ENCODE measurements at regions not wholly inside any gene's neighbourhood (a gene's known extent, or its start where the extent isn't known, plus 50 kb on each side); places are given as distances from the start of the nearest gene placed in this dataset.

DNA sequence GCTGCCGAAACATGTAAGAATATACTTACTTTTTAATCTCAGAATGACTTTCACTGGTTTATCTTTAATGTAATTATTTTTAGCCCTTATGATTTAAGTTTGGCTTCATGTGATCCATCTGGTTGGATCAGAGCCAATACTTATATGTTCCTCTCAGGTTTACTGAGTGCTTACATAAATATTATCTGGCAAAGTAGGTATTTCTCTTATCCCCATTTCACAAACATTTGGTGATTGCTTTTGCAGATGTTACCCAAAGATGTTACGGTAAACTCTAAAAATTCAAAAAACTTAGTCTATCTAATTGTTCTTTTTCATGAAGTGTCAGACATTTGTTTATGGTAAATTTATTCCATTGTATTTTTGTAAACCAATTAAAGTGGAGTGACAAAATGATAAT is 115.0 kb upstream of the TLL1 start:
- ChIA-PET CTCF (interaction anchor here (0.6 kb wide), 1 partner anchor 25 kb away, joined by 6 read pairs; no protein-coding TSS in a partner anchor), POLR2A (no interaction called here)
- no peaks in the 10 kb centered on the region for H3K4me1 ChIP-seq (ENCODE audit: control insufficient read depth, insufficient read depth, low read length)
- no peak for TF ChIP-seq ZNF843 (tag by site-specific recombination; IDR thresholded peaks at IDR 0.05)
- TF ChIP-seq ZBTB7A (tag by site-specific recombination; IDR thresholded peaks at IDR 0.05; ENCODE audit: low read depth) = no peak
- TF ChIP-seq ZXDB (tag by site-specific recombination; IDR thresholded peaks at IDR 0.05) = no peak
- TF ChIP-seq ZNF530 (tag by site-specific recombination; IDR thresholded peaks at IDR 0.05; ENCODE audit: low read depth) = no peak
- TF ChIP-seq, protein P1, sequence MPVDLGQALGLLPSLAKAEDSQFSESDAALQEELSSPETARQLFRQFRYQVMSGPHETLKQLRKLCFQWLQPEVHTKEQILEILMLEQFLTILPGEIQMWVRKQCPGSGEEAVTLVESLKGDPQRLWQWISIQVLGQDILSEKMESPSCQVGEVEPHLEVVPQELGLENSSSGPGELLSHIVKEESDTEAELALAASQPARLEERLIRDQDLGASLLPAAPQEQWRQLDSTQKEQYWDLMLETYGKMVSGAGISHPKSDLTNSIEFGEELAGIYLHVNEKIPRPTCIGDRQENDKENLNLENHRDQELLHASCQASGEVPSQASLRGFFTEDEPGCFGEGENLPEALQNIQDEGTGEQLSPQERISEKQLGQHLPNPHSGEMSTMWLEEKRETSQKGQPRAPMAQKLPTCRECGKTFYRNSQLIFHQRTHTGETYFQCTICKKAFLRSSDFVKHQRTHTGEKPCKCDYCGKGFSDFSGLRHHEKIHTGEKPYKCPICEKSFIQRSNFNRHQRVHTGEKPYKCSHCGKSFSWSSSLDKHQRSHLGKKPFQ (tag by site-specific recombination; IDR thresholded peaks at IDR 0.05) = no peak
- no peak for TF ChIP-seq ZNF785 (tag by site-specific recombination; IDR thresholded peaks at IDR 0.05)
- TF ChIP-seq ZNF404 (tag by site-specific recombination; IDR thresholded peaks at IDR 0.05) = no peak
- TF ChIP-seq ZNF514 (tag by site-specific recombination; IDR thresholded peaks at IDR 0.05) = no peak
- no peak for TF ChIP-seq ZNF830 (tag by site-specific recombination; IDR thresholded peaks at IDR 0.05; ENCODE audit: low read depth)
- TF ChIP-seq PRDM1 (tag by site-specific recombination; IDR thresholded peaks at IDR 0.05) = no peak
- TF ChIP-seq HOXD13 (CRISPR knock-in tag; IDR thresholded peaks at IDR 0.05; ENCODE audit: borderline replicate concordance) = no peak
- TF ChIP-seq, protein P2, sequence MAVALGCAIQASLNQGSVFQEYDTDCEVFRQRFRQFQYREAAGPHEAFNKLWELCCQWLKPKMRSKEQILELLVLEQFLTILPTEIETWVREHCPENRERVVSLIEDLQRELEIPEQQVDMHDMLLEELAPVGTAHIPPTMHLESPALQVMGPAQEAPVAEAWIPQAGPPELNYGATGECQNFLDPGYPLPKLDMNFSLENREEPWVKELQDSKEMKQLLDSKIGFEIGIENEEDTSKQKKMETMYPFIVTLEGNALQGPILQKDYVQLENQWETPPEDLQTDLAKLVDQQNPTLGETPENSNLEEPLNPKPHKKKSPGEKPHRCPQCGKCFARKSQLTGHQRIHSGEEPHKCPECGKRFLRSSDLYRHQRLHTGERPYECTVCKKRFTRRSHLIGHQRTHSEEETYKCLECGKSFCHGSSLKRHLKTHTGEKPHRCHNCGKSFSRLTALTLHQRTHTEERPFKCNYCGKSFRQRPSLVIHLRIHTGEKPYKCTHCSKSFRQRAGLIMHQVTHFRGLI (tag by site-specific recombination; IDR thresholded peaks at IDR 0.05) = no peak
- no peaks in the 10 kb centered on the region for H3K9me3 ChIP-seq (ENCODE audit: control insufficient read depth, insufficient read depth, low read depth, low read length)
- H3K36me3 ChIP-seq (ENCODE audit: control insufficient read depth in 2 of 2, insufficient read depth in 1 of 2, low read length in 2 of 2) = no peaks in the 10 kb centered on the region
- H3K27ac ChIP-seq (ENCODE audit: extremely low read depth, low read depth, low read length) = no peak overlapping the region
- no peak overlapping the region for H3K4me3 ChIP-seq (ENCODE audit: low read depth, low read length)

DNA sequence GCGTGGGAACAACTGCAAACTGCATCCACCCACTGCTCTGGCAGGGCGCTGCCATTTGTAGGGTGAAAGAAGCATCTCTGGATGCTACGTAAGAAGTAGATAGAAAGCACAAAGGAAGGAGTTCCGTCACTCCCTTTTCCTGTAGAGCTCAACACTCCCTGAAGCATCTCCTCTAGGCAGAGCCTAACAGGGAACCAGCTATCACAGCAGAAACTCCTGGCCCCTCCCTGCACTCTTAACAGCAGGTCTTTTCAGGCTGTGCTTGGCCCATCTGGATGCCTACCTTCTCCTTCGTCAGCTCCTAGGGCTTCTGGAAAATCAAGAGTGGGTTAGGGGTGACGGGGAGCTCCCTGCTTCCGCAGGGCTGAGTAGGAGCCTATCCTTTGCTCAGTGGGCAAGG is 112.9 kb upstream of the TLL1 start:
- Histone ChIP-seq H3K9me3 (ENCODE audit: control insufficient read depth, insufficient read depth, low read depth, low read length) (no peaks in the 10 kb centered on the region), H3K4me3 (ENCODE audit: low read depth, low read length) (no peak overlapping the region), H3K27ac (ENCODE audit: extremely low read depth, low read depth, low read length) (no peak overlapping the region), H3K4me1 (ENCODE audit: control insufficient read depth, insufficient read depth, low read length) (no peaks in the 10 kb centered on the region), H3K36me3 (ENCODE audit: control insufficient read depth in 2 of 2, insufficient read depth in 1 of 2, low read length in 2 of 2) (no peaks in the 10 kb centered on the region)
- CTCF ChIA-PET = no interaction called here
- no peak for TF ChIP-seq ZNF341 (tag by site-specific recombination; IDR thresholded peaks at IDR 0.05; ENCODE audit: low read depth)
- TF ChIP-seq SALL2 (tag by site-specific recombination; IDR thresholded peaks at IDR 0.05; ENCODE audit: borderline replicate concordance) = no peak
- TF ChIP-seq SP3 (tag by site-specific recombination; IDR thresholded peaks at IDR 0.05) = no peak
- no peak for TF ChIP-seq ZNF626 (tag by site-specific recombination; IDR thresholded peaks at IDR 0.05)
- POLR2A ChIA-PET = no interaction called here

DNA sequence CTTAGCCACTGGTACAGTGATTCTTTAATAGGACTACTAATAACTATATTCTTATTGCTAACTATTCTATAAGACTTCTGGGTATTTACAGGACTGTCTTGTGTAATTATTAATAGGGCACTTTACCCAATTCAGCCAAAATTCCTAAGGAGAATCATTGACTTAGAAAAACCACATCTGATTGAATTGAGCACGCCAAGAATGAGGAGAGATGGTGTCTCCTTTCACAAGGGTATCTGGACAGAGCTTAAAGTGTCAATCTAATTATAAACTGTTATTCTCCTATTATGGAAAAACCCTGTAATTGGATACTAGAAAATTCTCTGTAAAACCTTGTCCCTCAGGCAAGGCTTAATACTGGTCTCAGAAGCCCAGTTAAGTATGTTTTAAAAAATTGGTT is 111.1 kb upstream of the TLL1 start:
- H3K27ac ChIP-seq (ENCODE audit: extremely low read depth, low read depth, low read length) = no peak overlapping the region
- CTCF ChIA-PET = interaction anchor here (0.7 kb wide), 1 partner anchor 203 kb away, joined by 3 read pairs; no protein-coding TSS in a partner anchor

More for the DNA sequence above, 111.1 kb upstream of the TLL1 start:
- POLR2A ChIA-PET = no interaction called here
- no peaks in the 10 kb centered on the region for H3K36me3 ChIP-seq (ENCODE audit: control insufficient read depth in 2 of 2, insufficient read depth in 1 of 2, low read length in 2 of 2)
- H3K4me1 ChIP-seq (ENCODE audit: control insufficient read depth, insufficient read depth, low read length) = no peaks in the 10 kb centered on the region
- no peak overlapping the region for H3K4me3 ChIP-seq (ENCODE audit: low read depth, low read length)
- TF ChIP-seq SP7 (tag by site-specific recombination; IDR thresholded peaks at IDR 0.05) (no peak), ZNF132 (tag by site-specific recombination; IDR thresholded peaks at IDR 0.05; ENCODE audit: borderline replicate concordance) (no peak), ZNF146 (tag by site-specific recombination; IDR thresholded peaks at IDR 0.05) (no peak), ZNF302 (tag by site-specific recombination; IDR thresholded peaks at IDR 0.05; ENCODE audit: low read depth) (no peak), ZNF670 (tag by site-specific recombination; IDR thresholded peaks at IDR 0.05; ENCODE audit: low read depth) (no peak)
- TF ChIP-seq, protein P3, sequence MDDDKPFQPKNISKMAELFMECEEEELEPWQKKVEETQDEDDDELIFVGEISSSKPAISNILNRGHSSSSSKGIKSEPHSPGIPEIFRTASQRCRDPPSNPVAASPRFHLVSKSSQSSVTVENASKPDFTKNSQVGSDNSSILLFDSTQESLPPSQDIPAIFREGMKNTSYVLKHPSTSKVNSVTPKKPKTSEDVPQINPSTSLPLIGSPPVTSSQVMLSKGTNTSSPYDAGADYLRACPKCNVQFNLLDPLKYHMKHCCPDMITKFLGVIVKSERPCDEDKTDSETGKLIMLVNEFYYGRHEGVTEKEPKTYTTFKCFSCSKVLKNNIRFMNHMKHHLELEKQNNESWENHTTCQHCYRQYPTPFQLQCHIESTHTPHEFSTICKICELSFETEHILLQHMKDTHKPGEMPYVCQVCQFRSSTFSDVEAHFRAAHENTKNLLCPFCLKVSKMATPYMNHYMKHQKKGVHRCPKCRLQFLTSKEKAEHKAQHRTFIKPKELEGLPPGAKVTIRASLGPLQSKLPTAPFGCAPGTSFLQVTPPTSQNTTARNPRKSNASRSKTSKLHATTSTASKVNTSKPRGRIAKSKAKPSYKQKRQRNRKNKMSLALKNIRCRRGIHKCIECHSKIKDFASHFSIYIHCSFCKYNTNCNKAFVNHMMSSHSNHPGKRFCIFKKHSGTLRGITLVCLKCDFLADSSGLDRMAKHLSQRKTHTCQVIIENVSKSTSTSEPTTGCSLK (tag by site-specific recombination; IDR thresholded peaks at IDR 0.05) = no peak
- no peaks in the 10 kb centered on the region for H3K9me3 ChIP-seq (ENCODE audit: control insufficient read depth, insufficient read depth, low read depth, low read length)
